AG04450 (cell line): ENCODE measurements at regions not wholly inside any gene's neighbourhood (a gene's known extent, or its start where the extent isn't known, plus 50 kb on each side); places are given as distances from the start of the nearest gene placed in this dataset.

Experiments
- CTCF ChIA-PET: fragments of 300-600, 350-600 bp; formaldehyde crosslinking; extraction: SDS; loops from one replicate; lab custom pipeline; 2022; ENCODE audit warnings: antibody characterized with exemption, inconsistent platforms; lab: Charles Lee
- POLR2A ChIA-PET: fragments of 350-600 bp; formaldehyde crosslinking; extraction: SDS; loops from one replicate; lab custom pipeline; 2021; ENCODE audit warnings: antibody characterized with exemption, inconsistent platforms; lab: Yijun Ruan, JAX
- DNase-seq: peaks from one replicate; pipeline ENCODE4 v3.0.0-alpha.2; 2011; ENCODE audit warnings: low read depth, low spot score
- H3K27ac ChIP-seq: one replicate; pipeline ENCODE4 v1.5.1; 2012; ENCODE audit warnings: low read depth, low read length, control low read depth
- H3K27me3 ChIP-seq: one replicate; pipeline ENCODE4 v1.6.0; 2012; ENCODE audit warnings: low read length; ENCODE audit not compliant: control insufficient read depth, insufficient read depth
- H3K4me3 ChIP-seq: 2 replicates; pipeline ENCODE4 v1.5.1; 2011; ENCODE audit warnings: mild to moderate bottlenecking, low read depth, low read length, control low read depth
- H3K9me3 ChIP-seq: 2 replicates; pipeline ENCODE4 v1.5.1; 2012; ENCODE audit warnings: low read length; ENCODE audit not compliant: control insufficient read depth, insufficient read depth
- CTCF ChIP-seq: IDR thresholded peaks from 2 replicates; pipeline ENCODE4 v1.5.1; 2011; ENCODE audit warnings: low read depth, low read length, control low read depth, inconsistent platforms

GRCh38 chrX:75673468-75673867, 111.6 kb downstream of the MAGEE2 start:
- H3K4me3 ChIP-seq: no peak overlapping the region
- no peak for DNase-seq
- CTCF ChIA-PET: no interaction called here
- no peak for TF ChIP-seq CTCF
- no peaks in the 10 kb centered on the region for H3K27me3 ChIP-seq
- H3K27ac ChIP-seq: no peak overlapping the region
- no peaks in the 10 kb centered on the region for H3K9me3 ChIP-seq
- POLR2A ChIA-PET: no interaction called here

- Histone ChIP-seq H3K9me3 (no peaks in the 10 kb centered on the region), H3K27me3 (no peaks in the 10 kb centered on the region), H3K4me3 (no peak overlapping the region), H3K27ac (no peak overlapping the region)
- no peak for TF ChIP-seq CTCF
- CTCF ChIA-PET: no interaction called here
- POLR2A ChIA-PET: no interaction called here
- no peak for DNase-seq
Observed at GRCh38 chrX:75655627-75656026, 129.4 kb downstream of the MAGEE2 start.

- H3K27me3 ChIP-seq: no peaks in the 10 kb centered on the region
- H3K9me3 ChIP-seq: peaks cover 6% of the 10 kb centered on the region; the same call in 1 of the 2 replicates
- DNase-seq: no peak
- H3K4me3 ChIP-seq: no peak overlapping the region
- no peak overlapping the region for H3K27ac ChIP-seq
- TF ChIP-seq CTCF: no peak
- ChIA-PET POLR2A (no interaction called here), CTCF (no interaction called here)
Observed at GRCh38 chrX:75649829-75650228, 127.0 kb upstream of the ZDHHC15 start.

GRCh38 chrX:75648803-75649588, 126.2 kb upstream of the ZDHHC15 start:
- Histone ChIP-seq H3K9me3 (peaks cover 6% of the 10 kb centered on the region; the same call in 1 of the 2 replicates), H3K27me3 (no peaks in the 10 kb centered on the region), H3K27ac (no peak overlapping the region), H3K4me3 (no peak overlapping the region)
- DNase-seq: no peak
- CTCF ChIA-PET: no interaction called here
- TF ChIP-seq CTCF: no peak
- POLR2A ChIA-PET: no interaction called here

GRCh38 chrX:75642811-75643361, 120.0 kb upstream of the ZDHHC15 start:
- no peaks in the 10 kb centered on the region; the same call in 1 of the 2 replicates for H3K9me3 ChIP-seq
- no peak for TF ChIP-seq CTCF
- POLR2A ChIA-PET: no interaction called here
- no peak overlapping the region for H3K27ac ChIP-seq
- H3K27me3 ChIP-seq: no peaks in the 10 kb centered on the region
- no peak overlapping the region for H3K4me3 ChIP-seq
- CTCF ChIA-PET: no interaction called here
- no peak for DNase-seq
